ENCODE measurements at regions not wholly inside any gene's neighbourhood (a gene's known extent, or its start where the extent isn't known, plus 50 kb on each side); places are given as distances from the start of the nearest gene placed in this dataset.

- peaks cover 0 to 8% (median 6%) of the 10 kb centered on the region in 7 donors for H3K9me3 Mint-ChIP-seq
- H3K9ac ChIP-seq (ENCODE audit: insufficient read depth, low read length, poor library complexity, severe bottlenecking): no peak overlapping the region
- peaks cover 0 to 8% of the 10 kb centered on the region in 2 donors for H3K9me3 ChIP-seq (replicated peaks in 1 of 2; ENCODE audit: control insufficient read depth in 1 of 2, insufficient read depth in 1 of 2, low read length in 2 of 2)
- no peak overlapping the region for H3K27ac ChIP-seq (ENCODE audit: low read depth in 1 of 2, low read length in 2 of 2)
- intact Hi-C loops (cut with micrococcal nuclease): no loop called here
- DNase-seq: no peak
- H3K27me3 Mint-ChIP-seq (ENCODE audit: low read depth in 3 of 3): peaks cover 0 to 4% (median 3%) of the 10 kb centered on the region in 3 donors
- peaks cover 22 to 33% of the 10 kb centered on the region in 2 donors for H3K4me1 ChIP-seq (ENCODE audit: control insufficient read depth in 1 of 2, insufficient read depth in 2 of 2, low read length in 2 of 2)
- H3K79me2 ChIP-seq (ENCODE audit: insufficient read depth, low read length): no peaks in the 10 kb centered on the region
- no peak for TF ChIP-seq CTCF (IDR thresholded peaks at IDR 0.05)
- H4K20me1 ChIP-seq (ENCODE audit: insufficient read depth, low read length): no peaks in the 10 kb centered on the region
- H3K4me1 Mint-ChIP-seq: peaks cover 18% of the 10 kb centered on the region
- no peaks in the 10 kb centered on the region for H3K36me3 Mint-ChIP-seq
- no peaks in the 10 kb centered on the region for H3K36me3 ChIP-seq (replicated peaks in 1 of 2; ENCODE audit: control insufficient read depth in 1 of 2, insufficient read depth in 2 of 2, low read length in 2 of 2)
- no peaks in the 10 kb centered on the region for H3K27me3 ChIP-seq (ENCODE audit: control insufficient read depth in 2 of 2, insufficient read depth in 2 of 2, low read length in 2 of 2)
- H2AFZ ChIP-seq (ENCODE audit: insufficient read depth, low read depth, low read length, poor library complexity, severe bottlenecking): no peak overlapping the region
- H3K4me3 Mint-ChIP-seq: no peak overlapping the region
- no peak overlapping the region for H3K4me3 ChIP-seq (replicated peaks in 1 of 3; ENCODE audit: low read depth in 2 of 3, low read length in 3 of 3)
- WGBS (ENCODE audit: insufficient coverage): 100% methylated on average over 2 of the region's 3 CpGs
- no peak overlapping the region for H3K27ac Mint-ChIP-seq
- no peak overlapping the region for H3K4me2 ChIP-seq (replicated peaks; ENCODE audit: extremely low read depth, low read length, poor library complexity, severe bottlenecking)
These were observed 333.6 kb upstream of the ZNF32 start for GRCh38 chr10:43982250-43982649.

GRCh38 chr10:43981696-43982095, 333.0 kb upstream of the ZNF32 start:
- no peak overlapping the region for H3K27ac Mint-ChIP-seq
- TF ChIP-seq CTCF (IDR thresholded peaks at IDR 0.05): no peak

More at GRCh38 chr10:43981696-43982095, 333.0 kb upstream of the ZNF32 start:
- intact Hi-C loops (cut with micrococcal nuclease): no loop called here
- no CpG with 5 or more reads among the region's 2 CpGs for WGBS (ENCODE audit: insufficient coverage)
- Mint-ChIP-seq H3K36me3 (no peaks in the 10 kb centered on the region), H3K27me3 (ENCODE audit: low read depth in 3 of 3) (peaks cover 0 to 4% (median 3%) of the 10 kb centered on the region in 3 donors), H3K4me3 (no peak overlapping the region), H3K9me3 (peaks cover 0 to 5% (median 4%) of the 10 kb centered on the region in 7 donors), H3K4me1 (peaks cover 19% of the 10 kb centered on the region)
- H3K27me3 ChIP-seq (ENCODE audit: control insufficient read depth in 2 of 2, insufficient read depth in 2 of 2, low read length in 2 of 2): no peaks in the 10 kb centered on the region
- H3K9me3 ChIP-seq (replicated peaks in 1 of 2; ENCODE audit: control insufficient read depth in 1 of 2, insufficient read depth in 1 of 2, low read length in 2 of 2): peaks cover 0 to 8% of the 10 kb centered on the region in 2 donors
- no peak for DNase-seq
- H4K20me1 ChIP-seq (ENCODE audit: insufficient read depth, low read length): no peaks in the 10 kb centered on the region
- H3K4me1 ChIP-seq (ENCODE audit: control insufficient read depth in 1 of 2, insufficient read depth in 2 of 2, low read length in 2 of 2): peaks cover 26 to 35% of the 10 kb centered on the region in 2 donors
- no peak overlapping the region for H3K4me2 ChIP-seq (replicated peaks; ENCODE audit: extremely low read depth, low read length, poor library complexity, severe bottlenecking)
- H3K27ac ChIP-seq (ENCODE audit: low read depth in 1 of 2, low read length in 2 of 2): no peak overlapping the region
- H2AFZ ChIP-seq (ENCODE audit: insufficient read depth, low read depth, low read length, poor library complexity, severe bottlenecking): no peak overlapping the region
- no peak overlapping the region for H3K9ac ChIP-seq (ENCODE audit: insufficient read depth, low read length, poor library complexity, severe bottlenecking)
- H3K4me3 ChIP-seq (replicated peaks in 1 of 3; ENCODE audit: low read depth in 2 of 3, low read length in 3 of 3): no peak overlapping the region
- H3K36me3 ChIP-seq (replicated peaks in 1 of 2; ENCODE audit: control insufficient read depth in 1 of 2, insufficient read depth in 2 of 2, low read length in 2 of 2): no peaks in the 10 kb centered on the region
- H3K79me2 ChIP-seq (ENCODE audit: insufficient read depth, low read length): no peaks in the 10 kb centered on the region
